Activated naive CD8-positive, alpha-beta T cell treated with anti-CD3 and anti-CD28 coated beads, Interleukin-2, amount 10 ng/mL, durations not matched to agents 7 days and 5 days (primary cell): ENCODE measurements at regions not wholly inside any gene's neighbourhood (a gene's known extent, or its start where the extent isn't known, plus 50 kb on each side); places are given as distances from the start of the nearest gene placed in this dataset.

Source experiments
- ATAC-seq: fragments of 150-1000 bp; cut with Tn5 transposase; one replicate; pipeline ENCODE4 v1.10.0; 2021; ENCODE audit warnings: low read depth, moderate library complexity
- POLR2A ChIA-PET: fragments of 350-600 bp; sonication (Branson Sonifier 250); formaldehyde crosslinking; loops from one replicate; lab custom pipeline; 2021; ENCODE audit warnings: antibody characterized with exemption; lab: Charles Lee
- DNase-seq: peaks from one replicate; pipeline ENCODE4 v3.0.0; 2021
- H3K27ac Mint-ChIP-seq: one replicate; pipeline ENCODE4 v1.8.0; 2022; ENCODE audit warnings: mild to moderate bottlenecking, mixed read lengths
- H3K27me3 Mint-ChIP-seq: one replicate; pipeline ENCODE4 v1.8.0; 2022; ENCODE audit warnings: mild to moderate bottlenecking, moderate library complexity, mixed read lengths
- H3K36me3 Mint-ChIP-seq: one replicate; pipeline ENCODE4 v1.8.0; 2021; ENCODE audit warnings: mild to moderate bottlenecking, mixed read lengths
- H3K4me1 Mint-ChIP-seq: one replicate; pipeline ENCODE4 v1.8.0; 2021; ENCODE audit warnings: mixed read lengths
- H3K4me3 Mint-ChIP-seq: one replicate; pipeline ENCODE4 v1.8.0; 2022; ENCODE audit warnings: mild to moderate bottlenecking, moderate library complexity, mixed read lengths
- H3K9me3 Mint-ChIP-seq: one replicate; pipeline ENCODE4 v1.8.0; 2021; ENCODE audit warnings: mixed read lengths

- H3K9me3 Mint-ChIP-seq = no peaks in the 10 kb centered on the region
- H3K27ac Mint-ChIP-seq = no peak overlapping the region
- no peaks in the 10 kb centered on the region for H3K36me3 Mint-ChIP-seq
- H3K4me3 Mint-ChIP-seq = no peak overlapping the region
- POLR2A ChIA-PET = no interaction called here
- no peak for DNase-seq
- peaks cover 8% of the 10 kb centered on the region for H3K4me1 Mint-ChIP-seq
- peaks cover 9% of the 10 kb centered on the region for H3K27me3 Mint-ChIP-seq
- ATAC-seq = no peak
Observed at GRCh38 chr3:195013411-195014361, 257.3 kb downstream of the XXYLT1 start.

DNA sequence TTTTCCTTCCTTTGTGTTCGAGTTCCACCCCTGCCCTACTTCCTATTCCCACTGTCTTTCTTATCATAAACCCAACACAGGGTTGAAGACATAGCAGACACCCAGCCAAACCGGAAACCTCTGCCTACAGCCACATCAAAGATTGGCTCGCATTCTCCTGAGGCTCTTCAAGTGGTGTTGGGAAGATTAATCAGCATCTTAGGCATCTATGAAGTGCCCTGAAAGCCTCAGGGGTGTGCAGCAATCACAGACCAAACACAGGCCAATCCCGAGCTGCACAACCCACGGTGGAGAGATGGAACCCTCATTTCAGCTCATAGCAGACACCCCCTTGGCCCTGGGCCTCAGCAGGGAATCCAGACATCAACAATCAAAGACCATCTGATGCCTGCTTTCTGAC lies 255.9 kb downstream of the XXYLT1 start:
- H3K36me3 Mint-ChIP-seq = no peaks in the 10 kb centered on the region
- no peaks in the 10 kb centered on the region for H3K9me3 Mint-ChIP-seq
- H3K4me3 Mint-ChIP-seq = no peak overlapping the region
- no peak for ATAC-seq
- H3K27ac Mint-ChIP-seq = no peak overlapping the region
- DNase-seq = no peak
- peaks cover 7% of the 10 kb centered on the region for H3K27me3 Mint-ChIP-seq
- POLR2A ChIA-PET = no interaction called here
- peaks cover 8% of the 10 kb centered on the region for H3K4me1 Mint-ChIP-seq

DNA sequence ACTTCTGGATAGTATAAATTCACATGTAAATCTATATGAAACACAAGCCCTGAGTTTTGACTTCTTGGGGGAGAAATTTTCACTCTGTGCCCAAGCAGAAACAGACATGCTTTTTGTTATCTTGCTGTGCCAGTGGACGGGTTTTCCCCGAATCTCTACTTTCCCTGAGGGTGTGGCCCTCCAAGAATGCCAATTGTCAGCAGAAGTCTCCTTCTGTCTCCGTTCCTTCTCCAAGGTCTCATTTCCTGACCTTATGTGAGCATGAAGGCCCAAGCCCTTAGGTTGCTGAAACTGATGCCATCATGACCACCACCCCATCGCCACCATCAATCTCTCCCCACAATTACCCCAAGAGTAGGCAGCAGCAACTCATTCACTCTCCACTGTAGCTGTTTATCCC lies 253.8 kb downstream of the XXYLT1 start:
- Mint-ChIP-seq H3K4me3 (no peak overlapping the region), H3K27me3 (peaks cover 6% of the 10 kb centered on the region), H3K36me3 (no peaks in the 10 kb centered on the region), H3K27ac (no peak overlapping the region), H3K4me1 (peaks cover 8% of the 10 kb centered on the region), H3K9me3 (no peaks in the 10 kb centered on the region)
- POLR2A ChIA-PET = no interaction called here
- ATAC-seq (no peak), DNase-seq (no peak)
